ENCODE measurements at regions not wholly inside any gene's neighbourhood (a gene's known extent, or its start where the extent isn't known, plus 50 kb on each side); places are given as distances from the start of the nearest gene placed in this dataset.
A peak's percentile ranks its signal among the peaks of the same experiment; 100 is the strongest.
"Not testable (repeated sequence)": the region's sequence is repeated elsewhere in the genome, so short reads cannot be mapped to it uniquely, and the experiment has no call there.

GRCh38 chr20:53800418-53800817 lies 206.8 kb upstream of the ZNF217 start:
- DNase-seq (ENCODE audit: low read depth in 2 of 2), result no peak

DNA sequence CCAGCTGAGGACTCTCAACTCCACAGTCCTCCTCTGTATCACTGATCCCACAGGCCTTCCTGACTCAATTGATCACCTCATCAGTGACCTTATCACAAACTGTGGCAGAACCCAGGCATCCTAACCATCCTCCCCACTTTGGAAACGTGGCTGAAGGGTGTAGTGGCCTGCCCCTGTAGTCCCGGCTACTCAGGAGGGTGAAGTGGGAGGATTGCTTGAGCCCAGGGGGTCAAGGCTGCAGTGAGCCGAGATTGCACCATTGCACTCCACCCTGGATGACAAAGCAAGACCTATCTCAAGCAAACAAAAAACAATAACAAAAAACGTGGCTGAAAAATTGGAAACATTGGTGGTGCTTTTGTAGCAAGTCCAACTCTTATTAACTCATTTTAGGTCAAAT lies 203.4 kb upstream of the ZNF217 start:
- DNase-seq (ENCODE audit: low read depth in 2 of 2), result no peak

- DNase-seq (ENCODE audit: low read depth in 2 of 2), result no peak
Observed at GRCh38 chr20:53795170-53795569, 201.5 kb upstream of the ZNF217 start.

GRCh38 chr20:53794529-53795115 lies 201.0 kb upstream of the ZNF217 start:
- DNase-seq (ENCODE audit: low read depth in 2 of 2), result no peak

GRCh38 chr20:53793783-53794383 lies 200.2 kb upstream of the ZNF217 start:
- DNase-seq (ENCODE audit: low read depth in 2 of 2), result no peak

GRCh38 chr20:53792946-53793536 lies 199.4 kb upstream of the ZNF217 start:
- no peak for DNase-seq (ENCODE audit: low read depth in 2 of 2)

DNA sequence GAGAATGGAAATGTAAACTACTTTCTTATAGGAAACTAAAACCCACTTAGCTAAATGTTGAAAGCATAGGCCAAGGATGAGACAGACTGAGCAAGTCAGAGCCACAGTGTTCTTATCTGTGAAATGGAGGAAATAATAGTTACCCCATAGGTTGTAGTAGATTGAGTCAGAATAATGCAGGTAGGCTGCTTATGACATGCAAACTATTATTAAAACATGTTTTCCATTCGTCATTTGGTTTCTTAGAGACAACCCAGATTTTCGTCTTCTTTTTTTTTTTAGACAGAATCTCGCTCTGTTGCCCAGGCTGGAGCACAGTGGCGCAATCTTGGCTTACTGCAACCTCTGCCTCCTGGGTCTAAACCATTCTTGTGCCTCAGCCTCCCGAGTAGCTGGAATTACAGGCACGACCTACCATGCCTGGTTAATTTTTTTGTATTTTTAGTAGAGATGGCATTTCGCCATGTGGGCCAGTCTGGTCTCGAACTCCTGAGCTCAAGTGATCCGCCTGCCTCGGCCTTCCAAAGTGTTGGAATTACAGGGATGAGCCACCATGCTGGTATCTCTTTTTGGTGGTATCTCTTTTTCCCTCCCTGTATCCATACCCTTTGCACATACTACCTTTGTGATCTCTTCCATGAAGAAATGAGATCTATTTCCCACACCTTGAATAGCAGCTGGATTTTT lies 196.5 kb upstream of the ZNF217 start:
- no peak for DNase-seq (ENCODE audit: low read depth in 2 of 2)

DNA sequence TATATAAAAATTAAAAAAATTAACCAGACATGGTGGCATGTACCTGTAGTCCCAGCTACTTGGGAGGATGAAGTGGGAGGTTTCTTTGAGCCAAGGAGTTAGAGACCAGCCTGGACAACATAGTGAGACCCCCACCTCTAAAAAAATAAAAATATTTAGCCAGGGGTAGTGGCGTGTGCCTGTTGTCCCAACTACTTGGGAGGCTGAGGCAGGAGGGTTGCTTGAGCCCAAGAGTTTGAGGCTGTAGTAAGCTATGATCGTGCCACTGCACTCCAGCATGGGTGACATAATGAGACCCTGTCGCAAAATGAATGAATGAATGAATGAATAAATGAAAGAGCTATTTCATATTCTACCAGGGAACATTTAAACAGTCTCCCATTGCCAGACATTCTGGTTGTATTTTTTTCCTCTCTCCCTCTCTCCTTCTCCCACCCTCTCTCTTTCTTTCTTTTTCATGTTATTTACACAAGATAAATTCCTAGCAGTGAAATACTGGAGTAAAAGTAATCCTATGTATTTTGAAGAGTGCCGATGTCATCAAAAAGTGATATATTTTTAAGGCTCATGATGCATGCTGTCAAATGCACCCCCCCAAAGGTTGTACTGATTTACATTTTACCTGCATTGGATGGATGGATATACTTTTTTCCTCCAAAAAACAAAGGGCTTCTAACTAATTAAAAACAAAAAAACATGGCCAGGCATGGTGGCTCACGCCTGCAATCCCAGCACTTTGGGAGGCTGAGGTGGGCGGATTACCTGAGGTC lies 194.8 kb upstream of the ZNF217 start:
- DNase-seq (ENCODE audit: low read depth in 2 of 2), result no peak

DNA sequence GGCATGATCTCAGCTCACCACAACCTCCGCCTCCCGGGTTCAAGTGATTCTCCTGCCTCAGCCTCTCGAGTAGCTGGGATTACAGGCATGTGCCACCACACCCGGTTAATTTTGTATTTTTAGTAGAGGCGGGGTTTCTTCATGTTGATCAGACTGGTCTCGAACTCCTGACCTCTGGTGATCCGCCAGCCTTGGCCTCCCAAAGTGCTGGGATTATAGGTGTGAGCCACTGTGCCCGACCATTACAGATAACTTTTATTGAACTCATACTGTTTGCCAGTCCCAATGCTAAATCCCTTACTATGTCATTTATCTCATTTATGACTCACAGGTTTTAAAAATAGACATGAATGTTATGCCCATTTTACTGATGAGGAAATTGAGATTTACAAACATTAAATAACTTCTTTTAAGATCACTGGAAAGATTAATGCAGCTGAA lies 193.9 kb upstream of the ZNF217 start:
- DNase-seq (ENCODE audit: low read depth in 2 of 2), result not testable (repeated sequence)

DNA sequence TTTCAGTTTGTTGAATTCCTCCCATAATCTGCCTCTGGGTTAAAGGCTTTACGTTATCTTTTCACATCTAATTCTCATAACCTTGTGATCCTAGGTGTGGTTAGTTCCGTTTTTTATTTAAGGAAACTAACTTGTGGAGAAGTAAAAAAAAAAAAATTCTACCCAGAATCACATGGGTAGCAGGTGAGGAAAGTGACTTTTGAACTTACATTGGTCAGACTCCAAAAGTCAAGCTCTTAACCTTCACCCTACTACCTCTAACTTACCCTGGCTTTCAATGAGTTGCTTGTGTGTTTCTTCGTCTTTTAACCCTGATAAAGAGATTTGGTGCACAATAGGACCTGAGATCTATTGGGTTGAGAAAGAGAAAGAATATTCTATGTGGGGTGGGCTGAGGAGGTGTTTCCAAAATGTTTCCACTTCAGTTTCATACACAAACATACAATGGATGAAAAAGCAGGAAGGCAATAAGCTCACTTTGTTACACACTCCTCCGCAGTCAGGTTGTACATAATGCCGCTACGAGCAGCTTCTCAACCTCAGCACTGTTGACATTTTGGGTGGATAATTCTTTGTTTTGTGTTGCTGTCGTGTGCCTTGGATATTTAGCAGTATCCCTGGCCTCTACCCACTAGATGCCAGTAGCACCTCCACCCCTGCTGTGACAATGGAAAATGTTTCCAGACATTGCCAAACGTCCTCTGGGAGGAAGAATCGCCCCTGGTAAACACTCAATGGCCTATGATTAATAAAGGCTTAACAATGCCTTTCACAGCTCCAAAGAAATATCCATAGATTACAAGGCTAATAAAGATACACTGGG lies 193.0 kb upstream of the ZNF217 start:
- DNase-seq (ENCODE audit: low read depth in 2 of 2), result no peak

DNA sequence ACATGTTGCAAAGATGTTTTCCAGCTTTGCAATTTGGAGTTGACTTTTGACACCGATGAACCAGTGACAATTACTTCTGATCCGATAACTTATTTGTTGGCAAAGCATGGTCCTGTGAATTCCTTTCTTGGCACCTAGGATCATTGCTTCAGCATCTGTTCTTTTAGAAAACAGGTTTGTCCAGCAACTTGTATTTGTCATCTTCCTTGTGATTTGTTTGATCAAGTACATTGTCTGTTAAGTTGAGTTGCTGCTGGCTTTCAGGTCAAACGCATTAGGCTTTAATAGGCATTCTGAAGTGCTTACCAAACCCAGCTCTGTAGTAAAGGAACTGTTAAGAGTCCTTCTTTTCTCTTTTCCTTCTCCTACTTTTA lies 192.4 kb upstream of the ZNF217 start:
- DNase-seq (ENCODE audit: low read depth in 2 of 2), result no peak

- DNase-seq (ENCODE audit: low read depth in 2 of 2), result no peak
Observed at GRCh38 chr20:53785320-53785719, 191.7 kb upstream of the ZNF217 start.

DNA sequence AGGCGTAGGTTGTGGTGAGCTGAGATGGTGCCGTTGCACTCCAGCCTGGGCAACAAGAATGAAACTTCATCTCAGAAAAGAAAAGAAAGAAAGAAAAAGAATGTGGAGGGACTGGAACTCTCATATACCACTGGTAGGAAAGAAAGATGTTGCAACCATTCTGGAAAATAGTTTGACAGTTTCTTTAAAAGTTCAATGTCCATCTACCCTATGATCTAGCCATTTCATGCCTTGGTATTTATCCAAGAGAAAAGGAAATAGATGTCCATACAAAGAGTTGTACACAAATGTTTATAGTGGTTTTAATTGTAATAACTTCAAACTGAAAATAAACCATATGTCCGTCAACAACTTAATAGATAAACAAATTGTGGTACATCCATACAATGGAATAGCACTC lies 190.1 kb upstream of the ZNF217 start:
- no peak for DNase-seq (ENCODE audit: low read depth in 2 of 2)

- no peak for DNase-seq (ENCODE audit: low read depth in 2 of 2)
Observed at GRCh38 chr20:53782612-53783246, 189.1 kb upstream of the ZNF217 start.

DNA sequence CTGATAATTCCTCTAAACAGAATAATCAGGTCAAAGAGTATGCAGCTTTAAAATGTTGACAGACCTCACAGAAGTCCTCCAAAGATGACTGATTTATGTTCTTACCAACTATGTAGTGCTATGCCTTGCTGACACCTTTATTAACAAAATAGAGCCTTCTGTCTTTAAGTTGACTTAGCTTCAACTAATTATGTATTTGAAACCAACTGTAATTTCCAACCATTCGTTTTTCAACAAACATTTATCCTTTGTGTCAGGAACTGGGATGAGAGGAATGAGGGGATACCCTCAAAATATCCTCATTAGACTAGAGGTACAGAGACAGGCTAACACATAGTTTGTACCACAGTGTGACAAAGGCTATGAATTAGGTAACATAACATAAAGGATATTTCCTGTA lies 186.2 kb upstream of the ZNF217 start:
- DNase-seq (ENCODE audit: low read depth in 2 of 2), result no peak

GRCh38 chr20:53778736-53779135 lies 185.1 kb upstream of the ZNF217 start:
- DNase-seq (ENCODE audit: low read depth in 2 of 2), result no peak

GRCh38 chr20:53778041-53778516 lies 184.4 kb upstream of the ZNF217 start:
- no peak for DNase-seq (ENCODE audit: low read depth in 2 of 2)

GRCh38 chr20:53777402-53777801 lies 183.8 kb upstream of the ZNF217 start:
- not testable (repeated sequence) for DNase-seq (ENCODE audit: low read depth in 2 of 2)

DNA sequence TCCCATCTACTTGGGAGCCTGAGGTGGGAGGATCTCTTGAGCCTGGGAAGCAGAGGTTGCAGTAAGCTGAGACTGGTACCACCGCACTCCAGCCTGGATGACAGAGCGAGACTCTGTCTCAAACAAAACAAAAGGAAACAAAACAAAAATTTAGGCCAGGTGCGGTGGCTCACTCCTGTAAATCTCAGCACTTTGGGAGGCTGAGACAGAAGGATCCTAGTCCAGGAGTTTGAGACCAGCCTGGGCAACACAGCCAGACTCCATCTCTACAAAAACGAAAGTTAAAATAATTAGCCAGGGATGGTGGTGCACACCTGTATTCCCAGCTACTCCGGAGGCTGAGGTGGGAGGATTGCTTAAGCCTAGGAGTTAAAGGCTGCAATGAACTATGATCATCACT lies 183.2 kb upstream of the ZNF217 start:
- DNase-seq (ENCODE audit: low read depth in 2 of 2), result no peak

GRCh38 chr20:53774461-53775203 lies 181.0 kb upstream of the ZNF217 start:
- DNase-seq (ENCODE audit: low read depth in 2 of 2), result peak; percentile 81 to 85
